ENCODE measurements at regions not wholly inside any gene's neighbourhood (a gene's known extent, or its start where the extent isn't known, plus 50 kb on each side); places are given as distances from the start of the nearest gene placed in this dataset.
"Not testable (repeated sequence)": the region's sequence is repeated elsewhere in the genome, so short reads cannot be mapped to it uniquely, and the experiment has no call there.

- no peaks in the 10 kb centered on the region for H3K36me3 Mint-ChIP-seq (ENCODE audit: low read depth)
- peaks cover 6% of the 10 kb centered on the region for H3K9me3 Mint-ChIP-seq
- CTCF ChIA-PET = no interaction called here
- no peak for DNase-seq
- no peak overlapping the region for H3K27ac Mint-ChIP-seq
- no peaks in the 10 kb centered on the region for H3K27me3 Mint-ChIP-seq (ENCODE audit: low read depth)
- H3K4me1 Mint-ChIP-seq (ENCODE audit: low read depth) = no peaks in the 10 kb centered on the region
- intact Hi-C loops (cut with micrococcal nuclease) = no loop called here
- no peak overlapping the region for H3K4me3 Mint-ChIP-seq
These were observed 84.7 kb downstream of the URB2 start for GRCh38 chr1:229710746-229711145.

DNA sequence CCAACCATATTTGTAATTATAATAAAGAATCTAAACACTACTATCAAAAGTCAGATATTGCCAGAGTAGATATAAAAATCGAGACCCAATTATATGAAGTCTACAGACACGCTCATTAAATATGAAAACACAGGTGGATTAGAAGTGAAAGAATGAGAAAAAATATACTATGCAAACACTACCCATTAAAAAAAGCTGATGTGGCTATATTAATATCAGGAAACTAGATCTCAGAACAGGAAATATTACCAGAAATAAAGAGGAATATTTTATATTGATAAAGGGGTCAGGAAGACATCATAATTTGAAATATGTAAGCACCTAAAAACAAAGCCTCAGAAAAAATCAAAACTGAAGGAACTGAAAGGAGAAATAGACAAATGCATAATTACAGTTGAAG, 88.3 kb downstream of the URB2 start:
- H3K4me1 Mint-ChIP-seq (ENCODE audit: low read depth) = no peaks in the 10 kb centered on the region
- CTCF ChIA-PET = no interaction called here
- intact Hi-C loops (cut with micrococcal nuclease) = no loop called here

GRCh38 chr1:229714964-229715603, 89.0 kb downstream of the URB2 start:
- peak; percentile 49 for DNase-seq
- no peaks in the 10 kb centered on the region for H3K4me1 Mint-ChIP-seq (ENCODE audit: low read depth)
- H3K27ac Mint-ChIP-seq = no peak overlapping the region
- CTCF ChIA-PET = interaction anchor here (0.7 kb wide), 1 partner anchor 464 kb away, joined by 3 read pairs; no protein-coding TSS in a partner anchor
- H3K4me3 Mint-ChIP-seq = no peak overlapping the region
- H3K9me3 Mint-ChIP-seq = no peaks in the 10 kb centered on the region
- no peaks in the 10 kb centered on the region for H3K36me3 Mint-ChIP-seq (ENCODE audit: low read depth)
- intact Hi-C loops (cut with micrococcal nuclease) = no loop called here
- H3K27me3 Mint-ChIP-seq (ENCODE audit: low read depth) = no peaks in the 10 kb centered on the region

More for the DNA sequence above, 88.3 kb downstream of the URB2 start:
- no peaks in the 10 kb centered on the region for H3K27me3 Mint-ChIP-seq (ENCODE audit: low read depth)
- no peaks in the 10 kb centered on the region for H3K9me3 Mint-ChIP-seq
- H3K36me3 Mint-ChIP-seq (ENCODE audit: low read depth) = no peaks in the 10 kb centered on the region
- no peak for DNase-seq
- no peak overlapping the region for H3K4me3 Mint-ChIP-seq
- no peak overlapping the region for H3K27ac Mint-ChIP-seq

DNA sequence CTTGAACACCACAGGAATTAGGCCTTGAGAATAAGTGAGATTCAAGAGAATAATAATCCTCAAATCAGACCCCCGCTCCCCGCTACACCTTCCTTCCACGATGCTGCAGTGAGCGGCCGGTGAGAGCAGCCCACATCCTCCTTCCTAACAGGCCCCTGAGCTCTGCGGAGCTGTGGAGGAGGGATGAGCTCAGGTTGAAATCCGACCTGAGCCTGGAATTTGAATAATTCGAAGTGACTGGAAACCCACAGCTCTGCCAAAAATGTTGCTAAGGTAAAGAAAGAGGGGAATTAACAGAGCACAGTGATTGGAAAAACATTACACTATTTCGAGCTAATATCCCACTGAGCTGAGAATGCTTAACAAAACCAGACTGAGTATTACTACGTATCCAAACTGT, 90.0 kb downstream of the URB2 start:
- no peaks in the 10 kb centered on the region for H3K9me3 Mint-ChIP-seq
- H3K4me1 Mint-ChIP-seq (ENCODE audit: low read depth) = no peaks in the 10 kb centered on the region
- intact Hi-C loops (cut with micrococcal nuclease) = no loop called here
- CTCF ChIA-PET = interaction anchor here (0.7 to 1.4 kb wide), 3 partner anchors 22 to 463 kb away, joined by 3 to 6 read pairs (median 3); no protein-coding TSS in a partner anchor
- H3K36me3 Mint-ChIP-seq (ENCODE audit: low read depth) = no peaks in the 10 kb centered on the region
- H3K27ac Mint-ChIP-seq = no peak overlapping the region
- no peak overlapping the region for H3K4me3 Mint-ChIP-seq
- no peaks in the 10 kb centered on the region for H3K27me3 Mint-ChIP-seq (ENCODE audit: low read depth)
- DNase-seq = no peak

- Mint-ChIP-seq H3K36me3 (ENCODE audit: low read depth) (no peaks in the 10 kb centered on the region), H3K27me3 (ENCODE audit: low read depth) (no peaks in the 10 kb centered on the region), H3K4me1 (ENCODE audit: low read depth) (no peaks in the 10 kb centered on the region), H3K4me3 (no peak overlapping the region), H3K9me3 (peaks cover 2% of the 10 kb centered on the region), H3K27ac (no peak overlapping the region)
- CTCF ChIA-PET = interaction anchor here (0.6 to 1.4 kb wide), 3 partner anchors 21 to 330 kb away, joined by 3 to 6 read pairs (median 3); no protein-coding TSS in a partner anchor
- no peak for DNase-seq
- intact Hi-C loops (cut with micrococcal nuclease) = no loop called here
These were observed 90.7 kb downstream of the URB2 start for GRCh38 chr1:229716704-229717103.

DNA sequence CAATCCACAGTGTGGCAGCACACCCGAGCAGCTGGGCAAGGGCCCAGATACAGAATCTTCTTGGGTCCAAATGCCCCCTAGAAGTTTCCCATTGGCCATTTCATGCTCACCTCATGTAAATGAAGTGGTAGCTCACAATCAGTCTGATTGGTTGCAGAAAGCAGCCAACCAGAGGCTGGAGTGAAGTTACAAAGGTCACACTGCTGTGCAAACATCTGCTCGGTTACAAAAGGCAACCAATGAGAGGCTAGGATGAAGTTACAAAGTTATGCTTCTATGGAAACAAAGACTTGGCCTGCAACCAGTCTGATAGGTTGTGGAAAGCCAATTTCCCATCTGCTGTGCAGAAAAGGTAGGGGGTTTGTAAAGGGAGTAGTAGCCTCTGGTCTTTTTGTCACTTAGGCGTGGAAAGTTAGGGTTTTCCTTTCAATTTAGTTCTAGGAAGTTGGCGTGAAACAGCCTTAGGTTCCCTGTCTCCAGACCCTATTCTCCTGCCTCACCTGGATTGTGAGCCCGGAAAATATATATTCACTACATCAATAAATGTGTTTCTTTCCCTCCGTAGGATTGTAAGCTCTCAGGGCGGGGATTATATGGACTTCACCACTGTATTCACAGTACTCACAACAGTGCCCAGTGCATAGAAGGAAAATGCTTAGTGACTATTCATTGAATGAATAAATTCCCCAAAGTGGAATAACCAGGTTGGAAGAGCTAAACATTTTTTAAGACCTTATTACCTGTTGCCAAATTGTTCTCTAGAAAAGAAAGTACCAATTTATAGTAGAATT, 91.9 kb downstream of the URB2 start:
- Mint-ChIP-seq H3K27ac (no peak overlapping the region), H3K9me3 (peaks cover 2% of the 10 kb centered on the region), H3K4me1 (ENCODE audit: low read depth) (no peaks in the 10 kb centered on the region), H3K4me3 (no peak overlapping the region), H3K36me3 (ENCODE audit: low read depth) (no peaks in the 10 kb centered on the region), H3K27me3 (ENCODE audit: low read depth) (no peaks in the 10 kb centered on the region)
- intact Hi-C loops (cut with micrococcal nuclease) = no loop called here
- CTCF ChIA-PET = interaction anchor here (0.9 kb wide), 1 partner anchor 57 kb away, joined by 3 read pairs; no protein-coding TSS in a partner anchor
- DNase-seq = no peak

- DNase-seq = no peak
- intact Hi-C loops (cut with micrococcal nuclease) = no loop called here
- Mint-ChIP-seq H3K4me1 (ENCODE audit: low read depth) (no peaks in the 10 kb centered on the region), H3K27me3 (ENCODE audit: low read depth) (no peaks in the 10 kb centered on the region), H3K4me3 (no peak overlapping the region), H3K9me3 (peaks cover 2% of the 10 kb centered on the region), H3K27ac (no peak overlapping the region), H3K36me3 (ENCODE audit: low read depth) (no peaks in the 10 kb centered on the region)
- CTCF ChIA-PET = no interaction called here
These were observed 100.0 kb downstream of the URB2 start for GRCh38 chr1:229726061-229726460.

GRCh38 chr1:229729916-229730315, 103.9 kb downstream of the URB2 start:
- Mint-ChIP-seq H3K4me1 (ENCODE audit: low read depth) (no peaks in the 10 kb centered on the region), H3K9me3 (no peaks in the 10 kb centered on the region), H3K27ac (no peak overlapping the region), H3K36me3 (ENCODE audit: low read depth) (no peaks in the 10 kb centered on the region), H3K27me3 (ENCODE audit: low read depth) (peaks cover 2% of the 10 kb centered on the region), H3K4me3 (no peak overlapping the region)
- intact Hi-C loops (cut with micrococcal nuclease) = no loop called here
- CTCF ChIA-PET = no interaction called here
- no peak for DNase-seq

- Mint-ChIP-seq H3K27ac (no peak overlapping the region), H3K9me3 (no peaks in the 10 kb centered on the region), H3K36me3 (ENCODE audit: low read depth) (no peaks in the 10 kb centered on the region), H3K4me1 (ENCODE audit: low read depth) (no peaks in the 10 kb centered on the region), H3K4me3 (no peak overlapping the region), H3K27me3 (ENCODE audit: low read depth) (peaks cover 2% of the 10 kb centered on the region)
- intact Hi-C loops (cut with micrococcal nuclease) = no loop called here
- CTCF ChIA-PET = no interaction called here
- DNase-seq = no peak
These were observed 104.5 kb downstream of the URB2 start for GRCh38 chr1:229730573-229730972.

DNA sequence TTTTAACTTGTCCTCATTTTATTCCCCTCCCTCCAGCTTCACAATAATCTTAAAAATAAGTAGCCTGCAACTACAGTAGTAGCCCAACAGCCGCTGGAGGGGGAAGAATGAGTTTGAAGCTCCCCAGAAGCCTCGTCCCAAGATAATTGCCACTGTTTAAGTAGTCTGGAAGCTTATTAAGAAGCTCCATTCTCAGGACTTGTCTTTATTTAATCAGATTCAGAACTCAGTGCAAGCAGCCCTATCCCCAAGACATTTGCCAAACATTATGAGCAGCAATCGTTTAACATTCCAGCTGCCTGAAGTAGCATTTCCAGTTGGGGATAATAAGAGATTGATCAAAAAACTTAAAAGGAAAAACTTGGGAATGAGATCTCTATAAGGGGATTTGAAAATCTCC, 106.0 kb downstream of the URB2 start:
- intact Hi-C loops (cut with micrococcal nuclease) = no loop called here
- H3K36me3 Mint-ChIP-seq (ENCODE audit: low read depth) = peaks cover 5% of the 10 kb centered on the region
- H3K27ac Mint-ChIP-seq = no peak overlapping the region

GRCh38 chr1:229736376-229736775, 110.3 kb downstream of the URB2 start:
- intact Hi-C loops (cut with micrococcal nuclease) = no loop called here
- no peak for DNase-seq
- H3K9me3 Mint-ChIP-seq = peaks cover 15% of the 10 kb centered on the region
- no peak overlapping the region for H3K4me3 Mint-ChIP-seq
- H3K36me3 Mint-ChIP-seq (ENCODE audit: low read depth) = peaks cover 5% of the 10 kb centered on the region
- H3K27me3 Mint-ChIP-seq (ENCODE audit: low read depth) = peaks cover 2% of the 10 kb centered on the region
- peaks cover 16% of the 10 kb centered on the region for H3K4me1 Mint-ChIP-seq (ENCODE audit: low read depth)
- no peak overlapping the region for H3K27ac Mint-ChIP-seq
- CTCF ChIA-PET = no interaction called here

More for the DNA sequence above, 106.0 kb downstream of the URB2 start:
- no peak for DNase-seq
- peaks cover 2% of the 10 kb centered on the region for H3K27me3 Mint-ChIP-seq (ENCODE audit: low read depth)
- H3K4me3 Mint-ChIP-seq = no peak overlapping the region
- CTCF ChIA-PET = interaction anchor here (0.7 kb wide), 1 partner anchor 99 kb away, joined by 3 read pairs; no protein-coding TSS in a partner anchor
- no peaks in the 10 kb centered on the region for H3K4me1 Mint-ChIP-seq (ENCODE audit: low read depth)
- peaks cover 4% of the 10 kb centered on the region for H3K9me3 Mint-ChIP-seq

DNA sequence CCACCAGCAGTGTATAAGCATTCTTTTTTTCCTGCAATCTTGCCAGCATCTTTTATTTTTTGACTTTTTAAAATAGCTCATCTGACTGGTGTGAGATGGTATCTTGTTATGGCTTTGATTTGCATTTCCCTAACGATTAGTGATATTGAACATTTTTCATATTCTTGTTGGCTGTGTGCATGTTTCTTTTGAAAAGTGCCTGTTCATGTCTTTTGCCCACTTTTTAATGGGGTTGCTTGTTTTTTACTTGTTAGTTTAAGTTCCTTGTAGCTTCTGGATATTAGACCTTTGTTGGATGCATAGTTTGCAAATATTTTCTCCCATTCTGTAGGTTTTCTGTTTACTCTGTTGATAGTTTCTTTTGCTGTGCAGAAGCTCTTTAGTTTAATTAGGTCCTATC, 116.6 kb downstream of the URB2 start:
- H3K27me3 Mint-ChIP-seq (ENCODE audit: low read depth) = peaks cover 19% of the 10 kb centered on the region
- peaks cover 16% of the 10 kb centered on the region for H3K4me1 Mint-ChIP-seq (ENCODE audit: low read depth)
- DNase-seq; CTCF ChIA-PET; H3K4me3 Mint-ChIP-seq; H3K27ac Mint-ChIP-seq; H3K36me3 Mint-ChIP-seq (ENCODE audit: low read depth); intact Hi-C loops (cut with micrococcal nuclease): not testable (repeated sequence)
- peaks cover 24% of the 10 kb centered on the region for H3K9me3 Mint-ChIP-seq

GRCh38 chr1:229749992-229750391, 123.9 kb downstream of the URB2 start:
- no peak overlapping the region for H3K4me3 Mint-ChIP-seq
- CTCF ChIA-PET = interaction anchor here (1.2 kb wide), 1 partner anchor 89 kb away, joined by 3 read pairs; no protein-coding TSS in a partner anchor
- no peaks in the 10 kb centered on the region for H3K9me3 Mint-ChIP-seq
- peaks cover 12% of the 10 kb centered on the region for H3K4me1 Mint-ChIP-seq (ENCODE audit: low read depth)
- peaks cover 1% of the 10 kb centered on the region for H3K36me3 Mint-ChIP-seq (ENCODE audit: low read depth)
- intact Hi-C loops (cut with micrococcal nuclease) = no loop called here
- H3K27ac Mint-ChIP-seq = no peak overlapping the region
- peaks cover 18% of the 10 kb centered on the region for H3K27me3 Mint-ChIP-seq (ENCODE audit: low read depth)
- DNase-seq = no peak
